ENCODE measurements at regions not wholly inside any gene's neighbourhood (a gene's known extent, or its start where the extent isn't known, plus 50 kb on each side); places are given as distances from the start of the nearest gene placed in this dataset.
"Not testable (repeated sequence)": the region's sequence is repeated elsewhere in the genome, so short reads cannot be mapped to it uniquely, and the experiment has no call there.

GRCh38 chr21:17725339-17725738, 93.8 kb downstream of the C21orf91 start:
- peaks cover 0 to 1% (median 0%) of the 10 kb centered on the region in 10 experiments; a peak in 2 of 20 replicates for H3K4me1 ChIP-seq
- H3K9me3 ChIP-seq (replicated peaks in 1 of 11) = peaks cover 0 to 11% (median 6%) of the 10 kb centered on the region in 11 experiments; a peak in 11 of 22 replicates
- no peak overlapping the region for H3K9ac ChIP-seq
- no peak for TF ChIP-seq Cebpa-rat (IDR thresholded peaks at IDR 0.05)
- no peak overlapping the region for H3K4me2 ChIP-seq
- H3K27me3 ChIP-seq = no peaks in the 10 kb centered on the region
- no peaks in the 10 kb centered on the region for H3K36me3 ChIP-seq
- H4K20me1 ChIP-seq = no peaks in the 10 kb centered on the region
- H3K4me3 ChIP-seq = no peak overlapping the region
- no peak overlapping the region for H3K27ac ChIP-seq

DNA sequence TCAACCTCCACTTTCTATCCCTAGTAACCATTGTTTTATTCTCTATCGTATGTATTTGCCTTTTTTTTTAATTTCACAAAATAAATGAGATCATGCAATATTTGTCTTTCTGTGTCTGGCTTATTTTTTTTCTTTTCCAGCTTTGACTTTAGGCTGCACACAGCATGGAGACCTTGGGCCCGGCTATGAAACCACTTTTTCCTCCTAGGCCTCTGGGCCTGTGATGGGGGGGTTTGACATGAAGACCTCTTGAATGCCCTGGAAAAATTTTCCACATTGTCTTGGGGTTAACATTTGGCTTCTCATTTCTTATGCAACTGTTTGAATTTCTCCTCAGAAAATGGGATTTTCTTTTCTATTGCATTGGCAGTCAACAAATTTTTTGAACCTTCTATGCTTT, 100.2 kb upstream of the BTG3 start:
- H4K20me1 ChIP-seq = no peaks in the 10 kb centered on the region
- no peak for TF ChIP-seq Cebpa-rat (IDR thresholded peaks at IDR 0.05)

GRCh38 chr21:17711896-17712295, 99.2 kb upstream of the BTG3 start:
- TF ChIP-seq Cebpa-rat (IDR thresholded peaks at IDR 0.05) = no peak
- no peaks in the 10 kb centered on the region for H3K4me1 ChIP-seq
- H3K9ac ChIP-seq = no peak overlapping the region
- no peaks in the 10 kb centered on the region for H3K36me3 ChIP-seq
- H3K4me3 ChIP-seq = no peak overlapping the region
- no peaks in the 10 kb centered on the region for H4K20me1 ChIP-seq
- H3K27me3 ChIP-seq = no peaks in the 10 kb centered on the region
- peaks cover 10 to 16% (median 12%) of the 10 kb centered on the region in 11 experiments; a peak in 19 of 22 replicates for H3K9me3 ChIP-seq (replicated peaks in 1 of 11)
- no peak overlapping the region for H3K27ac ChIP-seq
- no peak overlapping the region for H3K4me2 ChIP-seq

More for the DNA sequence above, 100.2 kb upstream of the BTG3 start:
- Histone ChIP-seq H3K27me3 (no peaks in the 10 kb centered on the region), H3K27ac (no peak overlapping the region), H3K4me2 (no peak overlapping the region), H3K36me3 (no peaks in the 10 kb centered on the region), H3K9me3 (replicated peaks in 1 of 11) (peaks cover 13 to 21% (median 17%) of the 10 kb centered on the region in 11 experiments; a peak in 20 of 22 replicates), H3K9ac (no peak overlapping the region), H3K4me1 (no peaks in the 10 kb centered on the region), H3K4me3 (no peak overlapping the region)

DNA sequence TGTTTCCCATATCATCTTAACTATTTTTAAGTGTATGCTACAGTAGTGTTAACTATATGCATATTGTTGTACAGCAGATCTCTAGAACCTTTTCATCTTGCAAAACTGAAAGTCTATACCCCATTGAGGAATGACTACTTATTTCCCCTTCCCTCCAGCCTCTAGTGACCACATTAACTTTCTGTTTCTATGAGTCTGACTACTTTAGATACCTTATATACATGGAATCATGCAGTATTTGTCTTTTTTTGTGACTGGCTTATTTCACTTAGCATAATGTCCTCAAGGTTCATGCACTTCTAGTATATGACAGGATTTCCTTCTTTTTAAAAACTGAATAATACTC, 96.5 kb upstream of the BTG3 start:
- H3K27me3 ChIP-seq = no peaks in the 10 kb centered on the region
- TF ChIP-seq Cebpa-rat (IDR thresholded peaks at IDR 0.05) = no peak
- no peaks in the 10 kb centered on the region for H3K36me3 ChIP-seq
- H3K27ac ChIP-seq = no peak overlapping the region
- 0 out of 22 replicates have a peak overlapping the region, but pooled peaks of 1 of the 11 experiments have one; percentile 37 for H3K4me2 ChIP-seq
- no peaks in the 10 kb centered on the region for H3K4me1 ChIP-seq
- H3K9ac ChIP-seq = no peak overlapping the region
- H3K4me3 ChIP-seq = no peak overlapping the region
- H3K9me3 ChIP-seq (replicated peaks in 1 of 11) = peaks cover 10 to 20% (median 12%) of the 10 kb centered on the region in 11 experiments; a peak in 19 of 22 replicates
- H4K20me1 ChIP-seq = no peaks in the 10 kb centered on the region

- TF ChIP-seq Cebpa-rat (IDR thresholded peaks at IDR 0.05) = no peak
- 0 out of 22 replicates have a peak overlapping the region, but pooled peaks of 1 of the 11 experiments have one; percentile 37 for H3K4me2 ChIP-seq
Measured at GRCh38 chr21:17708522-17709265, 96.0 kb upstream of the BTG3 start.

GRCh38 chr21:17699524-17700189, 87.0 kb upstream of the BTG3 start:
- Histone ChIP-seq H3K4me1 (no peaks in the 10 kb centered on the region), H3K9me3 (replicated peaks in 1 of 11) (peaks cover 0 to 4% (median 0%) of the 10 kb centered on the region in 11 experiments; a peak in 1 of 22 replicates), H3K36me3 (no peaks in the 10 kb centered on the region), H3K27me3 (no peaks in the 10 kb centered on the region), H3K4me3 (no peak overlapping the region), H3K4me2 (no peak overlapping the region), H4K20me1 (no peaks in the 10 kb centered on the region), H3K27ac (no peak overlapping the region), H3K9ac (no peak overlapping the region)
- TF ChIP-seq Cebpa-rat (IDR thresholded peaks at IDR 0.05) = no peak

More at GRCh38 chr21:17708522-17709265, 96.0 kb upstream of the BTG3 start:
- Histone ChIP-seq H3K27ac (no peak overlapping the region; a peak in 1 of 22 replicates), H3K4me3 (no peak overlapping the region), H3K27me3 (no peaks in the 10 kb centered on the region), H3K36me3 (no peaks in the 10 kb centered on the region), H3K9me3 (replicated peaks in 1 of 11) (peaks cover 10 to 19% (median 11%) of the 10 kb centered on the region in 11 experiments; a peak in 19 of 22 replicates), H4K20me1 (no peaks in the 10 kb centered on the region), H3K9ac (no peak overlapping the region), H3K4me1 (no peaks in the 10 kb centered on the region)

DNA sequence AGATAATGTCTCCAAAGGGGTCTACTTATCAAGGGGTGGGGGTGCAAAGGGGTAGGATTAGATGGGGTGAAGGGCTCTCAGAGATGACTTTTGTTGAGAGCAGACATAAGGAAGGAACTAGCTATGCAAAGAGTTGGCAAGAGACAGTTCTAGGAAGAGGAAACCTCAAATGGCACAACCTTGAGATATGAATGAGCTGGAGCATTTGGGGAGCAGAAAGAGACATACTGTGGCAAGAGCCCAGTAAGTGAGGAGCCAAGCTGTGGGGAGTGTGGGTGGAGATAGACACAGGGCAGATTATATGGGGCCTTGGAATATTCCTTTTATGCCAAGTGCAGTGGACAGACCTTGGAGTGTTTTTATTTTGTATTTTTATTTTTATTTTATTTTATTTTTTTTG, 84.8 kb upstream of the BTG3 start:
- H3K4me1 ChIP-seq = no peaks in the 10 kb centered on the region
- H3K4me2 ChIP-seq = no peak overlapping the region
- no peaks in the 10 kb centered on the region for H3K27me3 ChIP-seq
- H3K36me3 ChIP-seq = no peaks in the 10 kb centered on the region
- H3K4me3 ChIP-seq = no peak overlapping the region
- no peaks in the 10 kb centered on the region for H4K20me1 ChIP-seq
- H3K9me3 ChIP-seq (replicated peaks in 1 of 11) = peaks cover 0 to 4% (median 0%) of the 10 kb centered on the region in 11 experiments; a peak in 2 of 22 replicates
- no peak for TF ChIP-seq Cebpa-rat (IDR thresholded peaks at IDR 0.05)
- H3K9ac ChIP-seq = no peak overlapping the region
- H3K27ac ChIP-seq = no peak overlapping the region

GRCh38 chr21:17694416-17694815, 81.7 kb upstream of the BTG3 start:
- not testable (repeated sequence) for H3K9me3 ChIP-seq (replicated peaks in 1 of 11); H3K27ac ChIP-seq; H3K36me3 ChIP-seq; H4K20me1 ChIP-seq; H3K9ac ChIP-seq; H3K4me3 ChIP-seq; H3K4me2 ChIP-seq; H3K4me1 ChIP-seq; H3K27me3 ChIP-seq

GRCh38 chr21:17693801-17694200, 81.1 kb upstream of the BTG3 start:
- H3K9ac ChIP-seq = no peak overlapping the region
- peaks cover 0 to 8% (median 0%) of the 10 kb centered on the region in 11 experiments; a peak in 5 of 22 replicates for H3K9me3 ChIP-seq (replicated peaks in 1 of 11)
- no peaks in the 10 kb centered on the region for H3K27me3 ChIP-seq
- H4K20me1 ChIP-seq = no peaks in the 10 kb centered on the region
- TF ChIP-seq Cebpa-rat (IDR thresholded peaks at IDR 0.05) = no peak
- H3K4me1 ChIP-seq = no peaks in the 10 kb centered on the region
- H3K4me3 ChIP-seq = no peak overlapping the region
- H3K27ac ChIP-seq = no peak overlapping the region
- no peaks in the 10 kb centered on the region for H3K36me3 ChIP-seq
- no peak overlapping the region for H3K4me2 ChIP-seq

All from BLaER1 treated with 17β-estradiol and CSF1 and Interleukin-3, amounts not matched to agents 10 nM and 100 nM (cell line).